ENCODE measurements at regions not wholly inside any gene's neighbourhood (a gene's known extent, or its start where the extent isn't known, plus 50 kb on each side); places are given as distances from the start of the nearest gene placed in this dataset.

DNA sequence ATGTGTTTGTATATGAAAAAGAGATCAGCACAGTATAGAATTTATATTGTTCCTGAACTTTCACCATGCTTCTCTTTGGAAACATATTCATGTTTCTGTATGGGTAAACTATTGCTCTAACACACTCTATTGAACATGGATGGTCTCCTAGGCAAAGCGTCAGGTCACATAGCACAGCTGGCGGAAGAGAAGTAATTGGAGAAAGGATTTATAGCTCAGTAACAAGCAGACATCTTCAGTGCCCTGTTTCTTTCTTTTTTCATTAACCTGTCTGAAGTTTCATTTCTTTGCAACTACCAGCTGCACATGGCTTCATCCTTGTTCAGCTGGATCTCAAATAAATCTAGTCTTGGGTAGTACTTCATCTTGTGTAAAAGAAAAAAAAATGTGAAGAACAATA is 84.4 kb upstream of the TRPC6 start:
- DNase-seq (ENCODE audit: low read depth), result no peak
- H3K4me3 ChIP-seq (ENCODE audit: low read depth, low read length), result no peak overlapping the region
- H3K27me3 ChIP-seq (ENCODE audit: control insufficient read depth, insufficient read depth, low read length), result no peaks in the 10 kb centered on the region
- no peaks in the 10 kb centered on the region for H3K36me3 ChIP-seq (ENCODE audit: control insufficient read depth, insufficient read depth, low read length)
- TF ChIP-seq, protein P1, sequence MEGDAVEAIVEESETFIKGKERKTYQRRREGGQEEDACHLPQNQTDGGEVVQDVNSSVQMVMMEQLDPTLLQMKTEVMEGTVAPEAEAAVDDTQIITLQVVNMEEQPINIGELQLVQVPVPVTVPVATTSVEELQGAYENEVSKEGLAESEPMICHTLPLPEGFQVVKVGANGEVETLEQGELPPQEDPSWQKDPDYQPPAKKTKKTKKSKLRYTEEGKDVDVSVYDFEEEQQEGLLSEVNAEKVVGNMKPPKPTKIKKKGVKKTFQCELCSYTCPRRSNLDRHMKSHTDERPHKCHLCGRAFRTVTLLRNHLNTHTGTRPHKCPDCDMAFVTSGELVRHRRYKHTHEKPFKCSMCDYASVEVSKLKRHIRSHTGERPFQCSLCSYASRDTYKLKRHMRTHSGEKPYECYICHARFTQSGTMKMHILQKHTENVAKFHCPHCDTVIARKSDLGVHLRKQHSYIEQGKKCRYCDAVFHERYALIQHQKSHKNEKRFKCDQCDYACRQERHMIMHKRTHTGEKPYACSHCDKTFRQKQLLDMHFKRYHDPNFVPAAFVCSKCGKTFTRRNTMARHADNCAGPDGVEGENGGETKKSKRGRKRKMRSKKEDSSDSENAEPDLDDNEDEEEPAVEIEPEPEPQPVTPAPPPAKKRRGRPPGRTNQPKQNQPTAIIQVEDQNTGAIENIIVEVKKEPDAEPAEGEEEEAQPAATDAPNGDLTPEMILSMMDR (IDR thresholded peaks at IDR 0.05; ENCODE audit: insufficient read depth, low read length, poor library complexity, severe bottlenecking), result no peak

DNA sequence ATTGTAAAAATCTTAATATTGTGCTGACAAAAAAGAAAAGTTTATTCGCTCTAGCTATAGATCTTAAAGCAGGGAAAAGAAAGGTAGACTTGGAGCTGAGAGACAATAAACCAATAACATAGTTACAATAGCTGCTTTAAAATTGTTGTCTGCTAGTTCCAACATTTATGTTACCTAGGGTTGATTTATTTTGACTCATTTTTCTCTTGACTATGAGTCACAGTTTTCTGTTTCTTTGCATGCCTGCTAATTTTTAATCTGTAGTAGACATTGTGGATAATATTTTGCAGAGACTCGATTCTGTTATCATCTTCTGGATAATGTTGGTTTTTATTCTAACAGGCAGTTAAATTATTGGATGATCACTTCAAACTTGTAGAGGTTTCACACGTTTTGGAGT is 83.1 kb upstream of the TRPC6 start:
- H3K36me3 ChIP-seq (ENCODE audit: control insufficient read depth, insufficient read depth, low read length), result no peaks in the 10 kb centered on the region
- H3K4me3 ChIP-seq (ENCODE audit: low read depth, low read length), result no peak overlapping the region
- no peaks in the 10 kb centered on the region for H3K27me3 ChIP-seq (ENCODE audit: control insufficient read depth, insufficient read depth, low read length)
- no peak for DNase-seq (ENCODE audit: low read depth)
- TF ChIP-seq, protein P1 (IDR thresholded peaks at IDR 0.05; ENCODE audit: insufficient read depth, low read length, poor library complexity, severe bottlenecking), result no peak

- Histone ChIP-seq H3K36me3 (ENCODE audit: control insufficient read depth, insufficient read depth, low read length) (no peaks in the 10 kb centered on the region), H3K4me3 (ENCODE audit: low read depth, low read length) (no peak overlapping the region), H3K27me3 (ENCODE audit: control insufficient read depth, insufficient read depth, low read length) (no peaks in the 10 kb centered on the region)
- TF ChIP-seq, protein P1 (IDR thresholded peaks at IDR 0.05; ENCODE audit: insufficient read depth, low read length, poor library complexity, severe bottlenecking), result no peak
- no peak for DNase-seq (ENCODE audit: low read depth)
These were observed 77.8 kb upstream of the TRPC6 start for GRCh38 chr11:101661559-101661958.
